Trophoblast cell (in vitro differentiated cells and primary cell): ENCODE measurements at regions not wholly inside any gene's neighbourhood (a gene's known extent, or its start where the extent isn't known, plus 50 kb on each side); places are given as distances from the start of the nearest gene placed in this dataset.

Source experiments
- DNase-seq, 2 donors: peaks; one replicate each; pipeline ENCODE4 v3.0.0-alpha.2; 2016
- H2AFZ ChIP-seq: 2 replicates; pipeline ENCODE4 v1.6.1; 2013; ENCODE audit warnings: low read length, moderate library complexity, mild to moderate bottlenecking; ENCODE audit not compliant: insufficient read depth, poor library complexity
- H2AK5ac ChIP-seq: 2 replicates; pipeline ENCODE4 v1.6.1; 2013; ENCODE audit warnings: mild to moderate bottlenecking, low read length
- H2BK120ac ChIP-seq: 2 replicates; pipeline ENCODE4 v1.6.1; 2013; ENCODE audit warnings: low read length, mild to moderate bottlenecking, moderate library complexity; ENCODE audit not compliant: insufficient read depth, poor library complexity
- H2BK12ac ChIP-seq: 2 replicates; pipeline ENCODE4 v1.6.1; 2013; ENCODE audit warnings: mild to moderate bottlenecking, low read length, moderate library complexity
- H2BK5ac ChIP-seq: 2 replicates; pipeline ENCODE4 v1.6.1; 2013; ENCODE audit warnings: low read length, low read depth, moderate library complexity, mild to moderate bottlenecking; ENCODE audit not compliant: poor library complexity
- H3K14ac ChIP-seq: 2 replicates; pipeline ENCODE4 v1.6.1; 2013; ENCODE audit warnings: mild to moderate bottlenecking, low read length
- H3K18ac ChIP-seq: 2 replicates; pipeline ENCODE4 v1.6.1; 2013; ENCODE audit warnings: mild to moderate bottlenecking, low read length
- H3K23ac ChIP-seq: 2 replicates; pipeline ENCODE4 v1.6.1; 2013; ENCODE audit warnings: low read length
- H3K27ac ChIP-seq: 2 replicates; pipeline ENCODE4 v1.5.1; 2013; ENCODE audit warnings: low read depth, mild to moderate bottlenecking, inconsistent platforms, low read length, moderate library complexity
- H3K27me3 ChIP-seq: 2 replicates; pipeline ENCODE4 v1.6.1; 2013; ENCODE audit warnings: inconsistent platforms, mild to moderate bottlenecking, low read length, moderate library complexity; ENCODE audit not compliant: insufficient read depth
- H3K36me3 ChIP-seq, 2 experiments: 1 replicate in 1 of 2; 2 replicates in 1 of 2; pipeline ENCODE4 v1.6.1; 2013; ENCODE audit warnings: low read length in 2 of 2, mild to moderate bottlenecking in 2 of 2, moderate library complexity in 1 of 2; ENCODE audit not compliant: insufficient read depth in 2 of 2, control insufficient read depth in 1 of 2
- H3K4ac ChIP-seq: 2 replicates; pipeline ENCODE4 v1.6.1; 2013; ENCODE audit warnings: low read depth, mild to moderate bottlenecking, low read length, moderate library complexity
- H3K4me1 ChIP-seq, 2 experiments: 1 replicate in 1 of 2; 2 replicates in 1 of 2; pipeline ENCODE4 v1.6.1; 2013; ENCODE audit warnings: low read length in 2 of 2, mild to moderate bottlenecking in 2 of 2, moderate library complexity in 1 of 2; ENCODE audit not compliant: insufficient read depth in 2 of 2, control insufficient read depth in 1 of 2
- H3K4me2 ChIP-seq: 2 replicates; pipeline ENCODE4 v1.6.1; 2013; ENCODE audit warnings: inconsistent platforms, mild to moderate bottlenecking, low read length, moderate library complexity
- H3K4me3 ChIP-seq: 2 replicates; pipeline ENCODE4 v1.5.1; 2013; ENCODE audit warnings: mild to moderate bottlenecking, low read depth, low read length, inconsistent platforms
- H3K79me1 ChIP-seq: one replicate; pipeline ENCODE4 v1.6.1; 2013; ENCODE audit warnings: low read length
- H3K79me2 ChIP-seq: 2 replicates; pipeline ENCODE4 v1.6.1; 2013; ENCODE audit warnings: low read length, mild to moderate bottlenecking; ENCODE audit not compliant: control insufficient read depth, insufficient read depth, poor library complexity
- H3K9ac ChIP-seq: 2 replicates; pipeline ENCODE4 v1.6.1; 2013; ENCODE audit warnings: mild to moderate bottlenecking, low read length
- H3K9me3 ChIP-seq: 2 replicates; pipeline ENCODE4 v1.6.1; 2013; ENCODE audit warnings: low read depth, mild to moderate bottlenecking, control low read depth, inconsistent platforms, low read length; ENCODE audit not compliant: insufficient read depth
- H4K12ac ChIP-seq: 2 replicates; pipeline ENCODE4 v1.6.1; 2013; ENCODE audit warnings: low read depth, mild to moderate bottlenecking, low read length, moderate library complexity
- H4K8ac ChIP-seq: 2 replicates; pipeline ENCODE4 v1.6.1; 2013; ENCODE audit warnings: low read depth, mild to moderate bottlenecking, low read length, moderate library complexity
- H4K91ac ChIP-seq: one replicate; pipeline ENCODE4 v1.6.1; 2013; ENCODE audit warnings: low read depth, mild to moderate bottlenecking, low read length, moderate library complexity
- WGBS: extraction: QIAGEN DNeasy Blood & Tissue Kit; methylation state at CpG from one replicate; pipeline ENCODE4 v1.1.7; 2013; ENCODE audit warnings: missing lambda C conversion rate; ENCODE audit not compliant: insufficient read length, insufficient coverage; ENCODE audit errors: extremely low coverage; 5-methylcytosine and 5-hydroxymethylcytosine counted together

DNA sequence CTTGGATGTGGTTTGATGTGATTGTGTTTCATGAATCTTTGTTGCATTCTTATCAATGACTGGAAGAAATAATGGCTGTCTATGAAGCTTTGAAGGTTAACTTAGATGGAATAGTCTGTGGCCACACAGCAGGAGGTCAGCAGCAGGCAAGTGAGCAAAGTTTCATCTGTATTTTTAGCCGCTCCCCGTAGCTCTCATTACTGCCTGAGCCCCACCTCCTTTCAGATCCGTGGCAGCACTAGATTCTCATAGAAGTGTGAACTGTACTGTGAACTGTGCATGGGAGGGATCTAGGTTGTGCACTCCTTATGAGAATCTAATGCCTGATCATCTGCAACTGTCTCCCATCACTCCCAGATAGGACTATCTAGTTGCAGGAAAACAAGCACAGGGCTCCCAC is 660.2 kb downstream of the EPHA7 start:
- WGBS: no CpG with 5 or more reads among the region's 3 CpGs
- Histone ChIP-seq H3K23ac (no peak overlapping the region), H3K18ac (no peak overlapping the region), H3K79me2 (no peaks in the 10 kb centered on the region), H4K8ac (no peak overlapping the region), H3K36me3 (no peaks in the 10 kb centered on the region), H4K91ac (no peak overlapping the region), H2BK5ac (no peak overlapping the region), H3K9ac (no peak overlapping the region), H3K27me3 (no peaks in the 10 kb centered on the region), H3K4me2 (no peak overlapping the region), H3K4me3 (no peak overlapping the region), H3K27ac (no peak overlapping the region), H3K79me1 (no peaks in the 10 kb centered on the region), H3K4me1 (no peaks in the 10 kb centered on the region), H4K12ac (no peak overlapping the region), H3K14ac (no peak overlapping the region), H2BK120ac (no peak overlapping the region), H2AFZ (no peak overlapping the region), H3K9me3 (no peaks in the 10 kb centered on the region), H2AK5ac (no peak overlapping the region), H2BK12ac (no peak overlapping the region), H3K4ac (no peak overlapping the region)
- no peak for DNase-seq

DNA sequence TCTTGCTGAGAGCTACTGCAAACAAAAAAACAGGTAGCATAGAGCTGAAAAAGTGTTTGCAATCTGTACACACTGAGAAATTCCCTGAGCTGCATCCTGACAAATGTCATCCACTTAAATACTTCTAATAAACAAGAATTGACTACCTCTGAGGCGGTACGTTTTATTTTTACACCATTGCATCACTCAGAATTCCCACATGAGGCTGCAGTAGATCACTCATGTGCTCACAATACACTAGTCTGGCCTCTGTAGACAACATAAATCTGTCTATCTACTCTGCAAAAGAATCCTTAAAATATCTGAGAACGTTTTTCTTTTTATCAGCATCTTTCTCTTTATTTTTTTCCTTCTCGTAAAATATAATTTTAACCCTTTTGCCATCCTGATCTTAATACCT is 661.4 kb downstream of the EPHA7 start:
- no peak overlapping the region for H3K4me2 ChIP-seq
- no peaks in the 10 kb centered on the region for H3K9me3 ChIP-seq
- WGBS: 100% methylated on average over 2 of the region's 4 CpGs
- H3K4ac ChIP-seq: no peak overlapping the region
- H2BK120ac ChIP-seq: no peak overlapping the region
- H3K23ac ChIP-seq: no peak overlapping the region
- H3K36me3 ChIP-seq: no peaks in the 10 kb centered on the region
- H3K9ac ChIP-seq: no peak overlapping the region
- no peak for DNase-seq
- H3K79me1 ChIP-seq: no peaks in the 10 kb centered on the region
- H4K12ac ChIP-seq: no peak overlapping the region
- no peak overlapping the region for H2BK12ac ChIP-seq
- H3K4me3 ChIP-seq: no peak overlapping the region
- H2AK5ac ChIP-seq: no peak overlapping the region
- no peak overlapping the region for H4K8ac ChIP-seq
- no peaks in the 10 kb centered on the region for H3K79me2 ChIP-seq
- no peak overlapping the region for H3K27ac ChIP-seq
- no peak overlapping the region for H4K91ac ChIP-seq
- H3K4me1 ChIP-seq: no peaks in the 10 kb centered on the region
- no peak overlapping the region for H3K14ac ChIP-seq
- no peak overlapping the region for H2AFZ ChIP-seq
- no peaks in the 10 kb centered on the region for H3K27me3 ChIP-seq
- no peak overlapping the region for H3K18ac ChIP-seq
- no peak overlapping the region for H2BK5ac ChIP-seq

DNA sequence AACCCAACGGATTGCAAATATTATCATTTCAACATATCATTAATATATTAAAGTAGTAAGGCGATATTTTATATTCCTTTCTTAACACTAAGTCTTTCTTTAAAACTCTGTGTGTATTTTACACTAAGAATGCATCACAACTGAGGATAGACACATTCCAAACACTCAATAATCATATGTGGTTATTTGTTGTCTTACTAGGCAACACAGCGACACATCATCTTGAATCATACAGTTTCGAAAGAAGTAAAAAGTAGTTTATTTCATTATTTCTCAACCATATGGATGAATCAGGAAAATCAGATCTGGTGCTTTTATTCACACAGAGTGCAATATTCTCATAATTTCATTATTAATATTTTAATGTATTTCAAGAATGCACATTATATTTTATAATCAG is 662.4 kb downstream of the EPHA7 start:
- Histone ChIP-seq H4K91ac (no peak overlapping the region), H3K18ac (no peak overlapping the region), H3K4me1 (no peaks in the 10 kb centered on the region), H3K4me3 (no peak overlapping the region), H2AFZ (no peak overlapping the region), H3K79me1 (no peaks in the 10 kb centered on the region), H3K27ac (no peak overlapping the region), H2BK5ac (no peak overlapping the region), H4K8ac (no peak overlapping the region), H3K23ac (no peak overlapping the region), H3K9ac (no peak overlapping the region), H3K4me2 (no peak overlapping the region), H2BK12ac (no peak overlapping the region), H3K27me3 (no peaks in the 10 kb centered on the region), H3K79me2 (no peaks in the 10 kb centered on the region), H2BK120ac (no peak overlapping the region), H3K9me3 (no peaks in the 10 kb centered on the region), H4K12ac (no peak overlapping the region), H3K36me3 (no peaks in the 10 kb centered on the region), H3K14ac (no peak overlapping the region), H2AK5ac (no peak overlapping the region), H3K4ac (no peak overlapping the region)
- no CpG with 5 or more reads among the region's 4 CpGs for WGBS
- DNase-seq: no peak

DNA sequence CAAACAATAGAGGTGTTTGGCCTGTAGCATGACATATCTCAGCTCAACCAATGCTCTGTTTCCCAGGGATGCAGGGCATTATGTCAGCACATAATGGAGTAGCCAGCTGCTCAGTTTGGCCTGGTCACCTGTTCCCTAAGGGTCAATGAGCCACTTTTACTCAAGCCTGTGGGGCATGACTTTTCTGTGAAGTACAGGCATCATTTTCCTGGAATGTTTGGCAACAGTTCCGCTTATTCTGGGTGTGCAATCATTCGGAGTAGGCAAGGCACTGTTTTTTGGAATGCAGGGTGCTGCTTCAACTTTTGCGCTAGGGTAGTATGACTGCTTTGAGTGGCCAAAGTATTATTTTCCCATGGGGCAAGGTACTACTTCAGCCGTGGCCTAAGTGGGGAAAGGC is 665.4 kb downstream of the EPHA7 start:
- no peak for DNase-seq
- no peak overlapping the region for H3K18ac ChIP-seq
- no peak overlapping the region for H4K91ac ChIP-seq

DNA sequence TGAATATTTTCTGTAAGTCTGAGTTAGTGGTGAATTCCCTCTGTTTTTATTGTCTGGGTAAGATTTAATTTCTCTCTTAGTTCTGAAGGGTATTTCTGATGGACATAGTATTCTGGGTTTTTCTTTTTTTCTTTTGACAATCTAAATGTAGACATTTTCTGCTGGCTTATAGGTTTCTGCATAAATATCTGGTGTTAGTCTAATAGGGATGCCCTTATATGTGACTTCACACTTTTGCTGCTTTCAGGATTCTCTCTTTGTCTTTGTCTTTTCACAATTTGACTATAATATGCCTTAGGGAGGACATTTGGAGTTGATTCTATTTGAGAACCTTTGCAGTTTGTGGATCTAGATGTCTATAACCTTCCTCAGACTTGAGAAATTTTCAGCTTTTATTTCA is 667.2 kb downstream of the EPHA7 start:
- H2AFZ ChIP-seq: no peak overlapping the region

More for the DNA sequence above, 665.4 kb downstream of the EPHA7 start:
- Histone ChIP-seq H3K4me2 (no peak overlapping the region), H3K79me1 (no peaks in the 10 kb centered on the region), H2BK12ac (no peak overlapping the region), H3K14ac (no peak overlapping the region), H3K79me2 (no peaks in the 10 kb centered on the region), H2BK120ac (no peak overlapping the region), H3K36me3 (no peaks in the 10 kb centered on the region), H3K4ac (no peak overlapping the region), H2AFZ (no peak overlapping the region), H4K8ac (no peak overlapping the region), H4K12ac (no peak overlapping the region), H3K27me3 (no peaks in the 10 kb centered on the region), H2AK5ac (no peak overlapping the region), H3K4me1 (no peaks in the 10 kb centered on the region), H3K4me3 (no peak overlapping the region), H3K9me3 (no peaks in the 10 kb centered on the region), H3K9ac (no peak overlapping the region), H3K23ac (no peak overlapping the region), H2BK5ac (no peak overlapping the region), H3K27ac (no peak overlapping the region)
- WGBS: no CpG with 5 or more reads among the region's 4 CpGs

More for the DNA sequence above, 667.2 kb downstream of the EPHA7 start:
- no peaks in the 10 kb centered on the region for H3K79me1 ChIP-seq
- H3K18ac ChIP-seq: no peak overlapping the region
- no peak overlapping the region for H2BK12ac ChIP-seq
- no peak overlapping the region for H3K4me3 ChIP-seq
- no peak for DNase-seq
- no peak overlapping the region for H4K8ac ChIP-seq
- no peak overlapping the region for H2BK5ac ChIP-seq
- H3K36me3 ChIP-seq: no peaks in the 10 kb centered on the region
- no peak overlapping the region for H3K9ac ChIP-seq
- no peak overlapping the region for H3K14ac ChIP-seq
- no peak overlapping the region for H3K23ac ChIP-seq
- no peaks in the 10 kb centered on the region for H3K79me2 ChIP-seq
- no peak overlapping the region for H4K12ac ChIP-seq
- no peak overlapping the region for H3K4me2 ChIP-seq
- no peak overlapping the region for H3K4ac ChIP-seq
- H3K4me1 ChIP-seq: no peaks in the 10 kb centered on the region
- no peak overlapping the region for H2AK5ac ChIP-seq
- no peak overlapping the region for H3K27ac ChIP-seq
- no peak overlapping the region for H4K91ac ChIP-seq
- H2BK120ac ChIP-seq: no peak overlapping the region
- H3K9me3 ChIP-seq: no peaks in the 10 kb centered on the region
- H3K27me3 ChIP-seq: no peaks in the 10 kb centered on the region
